ENCODE measurements at regions not wholly inside any gene's neighbourhood (a gene's known extent, or its start where the extent isn't known, plus 50 kb on each side); places are given as distances from the start of the nearest gene placed in this dataset.

GRCh38 chr18:2444201-2444875 is 127.0 kb downstream of the METTL4 start:
- H3K27ac ChIP-seq (ENCODE audit: low read depth in 1 of 2, low read length in 2 of 2): no peak overlapping the region
- TF ChIP-seq HNF4A (conservative IDR thresholded peaks at IDR 0.05): no peak
- TF ChIP-seq TAF1 (conservative IDR thresholded peaks at IDR 0.05): no peak
- no peak for TF ChIP-seq JUND (IDR thresholded peaks at IDR 0.05)
- no peak for TF ChIP-seq RXRA (IDR thresholded peaks at IDR 0.05)
- TF ChIP-seq REST (IDR thresholded peaks at IDR 0.05): no peak
- no peak for TF ChIP-seq MAX (IDR thresholded peaks at IDR 0.05)
- no peak for TF ChIP-seq NR2F2 (IDR thresholded peaks at IDR 0.05)
- TF ChIP-seq GABPA (IDR thresholded peaks at IDR 0.05 in 1 of 2, conservative IDR thresholded peaks at IDR 0.05 in 1 of 2): no peak
- TF ChIP-seq, protein P1, sequence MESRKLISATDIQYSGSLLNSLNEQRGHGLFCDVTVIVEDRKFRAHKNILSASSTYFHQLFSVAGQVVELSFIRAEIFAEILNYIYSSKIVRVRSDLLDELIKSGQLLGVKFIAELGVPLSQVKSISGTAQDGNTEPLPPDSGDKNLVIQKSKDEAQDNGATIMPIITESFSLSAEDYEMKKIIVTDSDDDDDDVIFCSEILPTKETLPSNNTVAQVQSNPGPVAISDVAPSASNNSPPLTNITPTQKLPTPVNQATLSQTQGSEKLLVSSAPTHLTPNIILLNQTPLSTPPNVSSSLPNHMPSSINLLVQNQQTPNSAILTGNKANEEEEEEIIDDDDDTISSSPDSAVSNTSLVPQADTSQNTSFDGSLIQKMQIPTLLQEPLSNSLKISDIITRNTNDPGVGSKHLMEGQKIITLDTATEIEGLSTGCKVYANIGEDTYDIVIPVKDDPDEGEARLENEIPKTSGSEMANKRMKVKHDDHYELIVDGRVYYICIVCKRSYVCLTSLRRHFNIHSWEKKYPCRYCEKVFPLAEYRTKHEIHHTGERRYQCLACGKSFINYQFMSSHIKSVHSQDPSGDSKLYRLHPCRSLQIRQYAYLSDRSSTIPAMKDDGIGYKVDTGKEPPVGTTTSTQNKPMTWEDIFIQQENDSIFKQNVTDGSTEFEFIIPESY (IDR thresholded peaks at IDR 0.05): no peak
- no peak overlapping the region for H3K4me3 ChIP-seq (ENCODE audit: low read depth in 1 of 3, low read length in 3 of 3)
- 31% methylated on average over 5 of the region's 5 CpGs for whole genome bisulfite sequencing
- no peaks in the 10 kb centered on the region for H3K4me1 ChIP-seq (ENCODE audit: control insufficient read depth in 4 of 4, insufficient read depth in 4 of 4, low read length in 3 of 4)
- no peak overlapping the region for H3K9ac ChIP-seq (ENCODE audit: low read depth in 1 of 2, low read length in 2 of 2)
- H3K36me3 ChIP-seq (ENCODE audit: control insufficient read depth in 4 of 4, insufficient read depth in 3 of 4, low read depth in 1 of 4, low read length in 3 of 4): peaks cover 0 to 1% (median 0%) of the 10 kb centered on the region in 4 donors
- H3K9me3 ChIP-seq (ENCODE audit: control insufficient read depth in 4 of 4, low read length in 3 of 4): no peaks in the 10 kb centered on the region
- DNase-seq (ENCODE audit: low spot score): no peak
- no peaks in the 10 kb centered on the region for H3K27me3 ChIP-seq (ENCODE audit: control insufficient read depth in 4 of 4, insufficient read depth in 4 of 4, low read length in 3 of 4)

- no peak for DNase-seq (ENCODE audit: low spot score)
- Histone ChIP-seq H3K27ac (ENCODE audit: low read depth in 1 of 2, low read length in 2 of 2) (no peak overlapping the region), H3K36me3 (ENCODE audit: control insufficient read depth in 4 of 4, insufficient read depth in 3 of 4, low read depth in 1 of 4, low read length in 3 of 4) (peaks cover 0 to 1% (median 0%) of the 10 kb centered on the region in 4 donors), H3K4me3 (ENCODE audit: low read depth in 1 of 3, low read length in 3 of 3) (no peak overlapping the region), H3K9me3 (ENCODE audit: control insufficient read depth in 4 of 4, low read length in 3 of 4) (no peaks in the 10 kb centered on the region), H3K9ac (ENCODE audit: low read depth in 1 of 2, low read length in 2 of 2) (no peak overlapping the region), H3K4me1 (ENCODE audit: control insufficient read depth in 4 of 4, insufficient read depth in 4 of 4, low read length in 3 of 4) (no peaks in the 10 kb centered on the region), H3K27me3 (ENCODE audit: control insufficient read depth in 4 of 4, insufficient read depth in 4 of 4, low read length in 3 of 4) (no peaks in the 10 kb centered on the region)
- TF ChIP-seq FOXA1 (IDR thresholded peaks at IDR 0.05) (no peak), REST (IDR thresholded peaks at IDR 0.05) (no peak), RAD21 (IDR thresholded peaks at IDR 0.05) (no peak), SP1 (IDR thresholded peaks at IDR 0.05) (no peak), JUND (IDR thresholded peaks at IDR 0.05) (no peak), ATF3 (IDR thresholded peaks at IDR 0.05) (no peak), HNF4A (conservative IDR thresholded peaks at IDR 0.05) (no peak), TAF1 (conservative IDR thresholded peaks at IDR 0.05) (no peak), MAX (IDR thresholded peaks at IDR 0.05) (no peak), YY1 (IDR thresholded peaks at IDR 0.05) (no peak), GABPA (IDR thresholded peaks at IDR 0.05 in 1 of 2, conservative IDR thresholded peaks at IDR 0.05 in 1 of 2) (no peak)
- TF ChIP-seq, protein P1 (IDR thresholded peaks at IDR 0.05): no peak
- WGBS: 63% methylated on average over 2 of the region's 2 CpGs
Measured at GRCh38 chr18:2448565-2449151, 122.6 kb downstream of the METTL4 start.
